ENCODE measurements at regions not wholly inside any gene's neighbourhood (a gene's known extent, or its start where the extent isn't known, plus 50 kb on each side); places are given as distances from the start of the nearest gene placed in this dataset.

GRCh38 chr10:130398090-130398994, 262.2 kb downstream of the GLRX3 start:
- TF ChIP-seq EZH2 (IDR thresholded peaks at IDR 0.05; ENCODE audit: low read length, unreplicated experiment) (no peak), CTCF (conservative IDR thresholded peaks at IDR 0.05; ENCODE audit: low read depth, low read length) (no peak), EZH2phosphoT487 (IDR thresholded peaks at IDR 0.05; ENCODE audit: borderline replicate concordance, low read length) (no peak)
